ENCODE measurements at regions not wholly inside any gene's neighbourhood (a gene's known extent, or its start where the extent isn't known, plus 50 kb on each side); places are given as distances from the start of the nearest gene placed in this dataset.

DNA sequence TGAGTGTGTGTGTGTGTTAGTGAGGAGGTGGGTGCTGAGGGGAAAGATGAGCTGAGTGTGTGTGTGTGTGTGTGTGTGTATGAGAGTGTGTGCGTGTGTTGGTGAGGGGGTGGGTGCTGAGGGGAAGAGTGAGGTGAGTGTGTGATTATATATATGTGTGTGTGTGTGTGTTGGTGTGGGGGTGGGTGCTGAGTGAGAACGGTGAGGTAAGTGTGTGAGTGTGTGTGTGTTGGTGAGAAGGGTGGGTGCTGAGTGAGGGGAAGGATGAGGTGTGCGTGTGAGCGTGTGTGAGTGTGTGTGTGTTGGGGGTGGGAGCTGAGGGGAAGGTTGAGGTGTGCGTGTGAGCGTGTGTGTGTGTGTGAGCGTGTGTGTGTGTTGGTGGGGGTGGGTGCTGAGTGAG is 322.0 kb upstream of the NT5C1B start:
- DNase-seq (ENCODE audit: low read depth in 1 of 2, low spot score in 1 of 2), result no peak
- H3K27me3 ChIP-seq (ENCODE audit: insufficient read depth, poor library complexity, severe bottlenecking), result no peaks in the 10 kb centered on the region
- no peak overlapping the region for H3K27ac ChIP-seq (replicated peaks)
- no peak for TF ChIP-seq GABPA (IDR thresholded peaks at IDR 0.05; ENCODE audit: low read depth)
- no peak for TF ChIP-seq SPI1 (IDR thresholded peaks at IDR 0.05; ENCODE audit: borderline replicate concordance, low read depth)
- H3K4me3 ChIP-seq (replicated peaks; ENCODE audit: insufficient read depth, low read length), result no peak overlapping the region

DNA sequence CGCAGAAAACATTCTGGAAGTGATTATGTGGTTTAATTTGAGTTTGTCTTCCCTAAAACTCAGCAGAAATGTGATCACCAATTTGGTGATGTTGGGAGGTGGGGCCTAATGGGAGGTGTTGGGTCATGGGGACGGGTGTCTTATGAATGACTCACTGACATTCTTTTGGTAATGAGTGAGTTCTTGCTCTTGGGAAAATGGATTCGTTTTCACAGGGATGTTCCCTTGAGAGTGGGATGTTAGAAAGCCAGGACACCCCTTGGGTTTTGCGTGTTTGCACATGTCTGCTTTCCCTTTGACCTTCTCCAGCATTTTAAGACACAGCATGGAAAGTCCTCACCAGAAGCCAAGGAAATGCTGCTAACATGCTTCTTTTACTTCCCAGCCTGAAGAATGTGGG is 321.5 kb upstream of the NT5C1B start:
- DNase-seq (ENCODE audit: low read depth in 1 of 2, low spot score in 1 of 2), result no peak
- no peak overlapping the region for H3K4me3 ChIP-seq (replicated peaks; ENCODE audit: insufficient read depth, low read length)
- no peaks in the 10 kb centered on the region for H3K27me3 ChIP-seq (ENCODE audit: insufficient read depth, poor library complexity, severe bottlenecking)
- TF ChIP-seq, protein P1, sequence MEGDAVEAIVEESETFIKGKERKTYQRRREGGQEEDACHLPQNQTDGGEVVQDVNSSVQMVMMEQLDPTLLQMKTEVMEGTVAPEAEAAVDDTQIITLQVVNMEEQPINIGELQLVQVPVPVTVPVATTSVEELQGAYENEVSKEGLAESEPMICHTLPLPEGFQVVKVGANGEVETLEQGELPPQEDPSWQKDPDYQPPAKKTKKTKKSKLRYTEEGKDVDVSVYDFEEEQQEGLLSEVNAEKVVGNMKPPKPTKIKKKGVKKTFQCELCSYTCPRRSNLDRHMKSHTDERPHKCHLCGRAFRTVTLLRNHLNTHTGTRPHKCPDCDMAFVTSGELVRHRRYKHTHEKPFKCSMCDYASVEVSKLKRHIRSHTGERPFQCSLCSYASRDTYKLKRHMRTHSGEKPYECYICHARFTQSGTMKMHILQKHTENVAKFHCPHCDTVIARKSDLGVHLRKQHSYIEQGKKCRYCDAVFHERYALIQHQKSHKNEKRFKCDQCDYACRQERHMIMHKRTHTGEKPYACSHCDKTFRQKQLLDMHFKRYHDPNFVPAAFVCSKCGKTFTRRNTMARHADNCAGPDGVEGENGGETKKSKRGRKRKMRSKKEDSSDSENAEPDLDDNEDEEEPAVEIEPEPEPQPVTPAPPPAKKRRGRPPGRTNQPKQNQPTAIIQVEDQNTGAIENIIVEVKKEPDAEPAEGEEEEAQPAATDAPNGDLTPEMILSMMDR (IDR thresholded peaks at IDR 0.05; ENCODE audit: insufficient read depth, low read length), result no peak
- TF ChIP-seq SPI1 (IDR thresholded peaks at IDR 0.05; ENCODE audit: borderline replicate concordance, low read depth) (no peak), POLR2AphosphoS5 (IDR thresholded peaks at IDR 0.05; ENCODE audit: low read depth) (no peak), GABPA (IDR thresholded peaks at IDR 0.05; ENCODE audit: low read depth) (no peak)
- TF ChIP-seq, protein P2, sequence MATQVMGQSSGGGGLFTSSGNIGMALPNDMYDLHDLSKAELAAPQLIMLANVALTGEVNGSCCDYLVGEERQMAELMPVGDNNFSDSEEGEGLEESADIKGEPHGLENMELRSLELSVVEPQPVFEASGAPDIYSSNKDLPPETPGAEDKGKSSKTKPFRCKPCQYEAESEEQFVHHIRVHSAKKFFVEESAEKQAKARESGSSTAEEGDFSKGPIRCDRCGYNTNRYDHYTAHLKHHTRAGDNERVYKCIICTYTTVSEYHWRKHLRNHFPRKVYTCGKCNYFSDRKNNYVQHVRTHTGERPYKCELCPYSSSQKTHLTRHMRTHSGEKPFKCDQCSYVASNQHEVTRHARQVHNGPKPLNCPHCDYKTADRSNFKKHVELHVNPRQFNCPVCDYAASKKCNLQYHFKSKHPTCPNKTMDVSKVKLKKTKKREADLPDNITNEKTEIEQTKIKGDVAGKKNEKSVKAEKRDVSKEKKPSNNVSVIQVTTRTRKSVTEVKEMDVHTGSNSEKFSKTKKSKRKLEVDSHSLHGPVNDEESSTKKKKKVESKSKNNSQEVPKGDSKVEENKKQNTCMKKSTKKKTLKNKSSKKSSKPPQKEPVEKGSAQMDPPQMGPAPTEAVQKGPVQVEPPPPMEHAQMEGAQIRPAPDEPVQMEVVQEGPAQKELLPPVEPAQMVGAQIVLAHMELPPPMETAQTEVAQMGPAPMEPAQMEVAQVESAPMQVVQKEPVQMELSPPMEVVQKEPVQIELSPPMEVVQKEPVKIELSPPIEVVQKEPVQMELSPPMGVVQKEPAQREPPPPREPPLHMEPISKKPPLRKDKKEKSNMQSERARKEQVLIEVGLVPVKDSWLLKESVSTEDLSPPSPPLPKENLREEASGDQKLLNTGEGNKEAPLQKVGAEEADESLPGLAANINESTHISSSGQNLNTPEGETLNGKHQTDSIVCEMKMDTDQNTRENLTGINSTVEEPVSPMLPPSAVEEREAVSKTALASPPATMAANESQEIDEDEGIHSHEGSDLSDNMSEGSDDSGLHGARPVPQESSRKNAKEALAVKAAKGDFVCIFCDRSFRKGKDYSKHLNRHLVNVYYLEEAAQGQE (IDR thresholded peaks at IDR 0.05; ENCODE audit: insufficient replicate concordance, low read depth), result no peak
- no peak overlapping the region for H3K27ac ChIP-seq (replicated peaks)

DNA sequence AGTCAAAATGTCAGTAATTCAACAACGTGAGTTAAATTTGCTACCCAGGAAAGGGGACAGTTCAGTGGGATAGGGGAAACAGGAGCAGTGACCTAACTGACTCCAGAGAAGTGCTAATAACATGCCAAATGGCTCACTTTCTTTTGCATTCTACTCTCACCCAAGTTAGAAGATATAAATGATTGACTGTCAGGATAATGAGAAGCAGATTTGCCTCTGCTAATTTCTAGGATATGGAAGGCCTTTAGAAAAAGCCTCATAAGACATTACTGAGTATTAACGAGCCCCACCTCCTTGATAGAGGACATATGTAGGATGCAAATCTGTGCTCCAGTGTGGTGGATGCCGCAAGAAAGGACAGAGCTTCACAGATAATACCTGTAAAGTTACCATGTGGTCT is 318.6 kb upstream of the NT5C1B start:
- TF ChIP-seq, protein P2 (IDR thresholded peaks at IDR 0.05; ENCODE audit: insufficient replicate concordance, low read depth), result no peak
- no peak for TF ChIP-seq GABPA (IDR thresholded peaks at IDR 0.05; ENCODE audit: low read depth)
- no peak for TF ChIP-seq SPI1 (IDR thresholded peaks at IDR 0.05; ENCODE audit: borderline replicate concordance, low read depth)
- TF ChIP-seq, protein P1 (IDR thresholded peaks at IDR 0.05; ENCODE audit: insufficient read depth, low read length), result no peak
- TF ChIP-seq POLR2AphosphoS5 (IDR thresholded peaks at IDR 0.05; ENCODE audit: low read depth), result no peak
- no peaks in the 10 kb centered on the region for H3K27me3 ChIP-seq (ENCODE audit: insufficient read depth, poor library complexity, severe bottlenecking)
- no peak overlapping the region for H3K4me3 ChIP-seq (replicated peaks; ENCODE audit: insufficient read depth, low read length)
- no peak for DNase-seq (ENCODE audit: low read depth in 1 of 2, low spot score in 1 of 2)
- no peak overlapping the region for H3K27ac ChIP-seq (replicated peaks)

DNA sequence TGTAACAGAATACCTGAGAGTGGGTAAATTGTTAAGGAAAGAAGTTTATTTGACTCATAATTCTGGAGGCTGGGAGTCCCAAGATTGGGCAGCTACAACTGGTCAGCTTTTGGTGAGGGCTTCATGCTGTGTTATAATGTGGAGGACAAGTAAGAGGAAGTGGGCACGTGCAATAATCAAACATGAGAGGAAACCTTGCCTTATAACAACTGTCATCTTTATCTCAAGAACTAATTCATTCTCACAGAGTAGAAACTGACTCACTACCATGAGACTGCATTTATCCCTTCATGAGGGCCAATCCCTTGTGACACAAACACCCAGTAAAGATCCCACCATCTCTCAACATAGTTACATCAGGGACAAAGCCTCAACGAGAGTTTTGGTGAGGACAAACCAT is 318.1 kb upstream of the NT5C1B start:
- Histone ChIP-seq H3K27ac (replicated peaks) (no peak overlapping the region), H3K4me3 (replicated peaks; ENCODE audit: insufficient read depth, low read length) (no peak overlapping the region), H3K27me3 (ENCODE audit: insufficient read depth, poor library complexity, severe bottlenecking) (no peaks in the 10 kb centered on the region)
- TF ChIP-seq POLR2AphosphoS5 (IDR thresholded peaks at IDR 0.05; ENCODE audit: low read depth) (no peak), SPI1 (IDR thresholded peaks at IDR 0.05; ENCODE audit: borderline replicate concordance, low read depth) (no peak), GABPA (IDR thresholded peaks at IDR 0.05; ENCODE audit: low read depth) (no peak)
- TF ChIP-seq, protein P2 (IDR thresholded peaks at IDR 0.05; ENCODE audit: insufficient replicate concordance, low read depth), result no peak
- TF ChIP-seq, protein P1 (IDR thresholded peaks at IDR 0.05; ENCODE audit: insufficient read depth, low read length), result no peak
- no peak for DNase-seq (ENCODE audit: low read depth in 1 of 2, low spot score in 1 of 2)
